Left hindlimb (tissue), 1 donor: ENCODE measurements at regions not wholly inside any gene's neighbourhood (a gene's known extent, or its start where the extent isn't known, plus 50 kb on each side); places are given as distances from the start of the nearest gene placed in this dataset.
"Not testable (repeated sequence)": the region's sequence is repeated elsewhere in the genome, so short reads cannot be mapped to it uniquely, and the experiment has no call there.

Experiments
- DNase-seq: peaks from one replicate; pipeline ENCODE4 v3.0.0-alpha.2; 2018

- DNase-seq = not testable (repeated sequence)
Measured at GRCh38 chr5:122515210-122515609, 203.2 kb downstream of the SNCAIP start.

GRCh38 chr5:122515709-122516431 is 203.8 kb downstream of the SNCAIP start:
- DNase-seq = peak; percentile 68

GRCh38 chr5:122516432-122516743 is 204.4 kb downstream of the SNCAIP start:
- DNase-seq = no peak

- no peak for DNase-seq
Measured at GRCh38 chr5:122517091-122517490, 205.1 kb downstream of the SNCAIP start.

GRCh38 chr5:122523776-122524175 is 211.7 kb downstream of the SNCAIP start:
- no peak for DNase-seq

GRCh38 chr5:122527547-122527946 is 215.5 kb downstream of the SNCAIP start:
- no peak for DNase-seq

- DNase-seq = no peak
Measured at GRCh38 chr5:122532035-122532434, 220.0 kb downstream of the SNCAIP start.

GRCh38 chr5:122533825-122534224 is 221.8 kb downstream of the SNCAIP start:
- DNase-seq = no peak

GRCh38 chr5:122534829-122535228 is 222.8 kb downstream of the SNCAIP start:
- DNase-seq = no peak

GRCh38 chr5:122541388-122541787 is 229.4 kb downstream of the SNCAIP start:
- DNase-seq = no peak

GRCh38 chr5:122545986-122546385 is 228.9 kb upstream of the SNX2 start:
- no peak for DNase-seq

- no peak for DNase-seq
Measured at GRCh38 chr5:122547219-122547618, 227.7 kb upstream of the SNX2 start.

- DNase-seq = no peak
Measured at GRCh38 chr5:122547669-122548068, 227.2 kb upstream of the SNX2 start.

- DNase-seq = no peak
Measured at GRCh38 chr5:122559676-122560075, 215.2 kb upstream of the SNX2 start.

- DNase-seq = no peak
Measured at GRCh38 chr5:122561209-122561608, 213.7 kb upstream of the SNX2 start.

GRCh38 chr5:122565331-122565730 is 209.5 kb upstream of the SNX2 start:
- no peak for DNase-seq

GRCh38 chr5:122576256-122577016 is 198.4 kb upstream of the SNX2 start:
- DNase-seq = no peak

- DNase-seq = no peak
Measured at GRCh38 chr5:122581629-122582028, 193.3 kb upstream of the SNX2 start.

GRCh38 chr5:122584411-122585300 is 190.2 kb upstream of the SNX2 start:
- no peak for DNase-seq

GRCh38 chr5:122585371-122585770 is 189.5 kb upstream of the SNX2 start:
- DNase-seq = no peak

GRCh38 chr5:122586351-122586750 is 188.5 kb upstream of the SNX2 start:
- no peak for DNase-seq

GRCh38 chr5:122591828-122592227 is 183.1 kb upstream of the SNX2 start:
- no peak for DNase-seq

- no peak for DNase-seq
Measured at GRCh38 chr5:122599000-122599399, 175.9 kb upstream of the SNX2 start.

- no peak for DNase-seq
Measured at GRCh38 chr5:122600924-122601323, 174.0 kb upstream of the SNX2 start.
